GM12878 (cell line): ENCODE measurements at regions not wholly inside any gene's neighbourhood (a gene's known extent, or its start where the extent isn't known, plus 50 kb on each side); places are given as distances from the start of the nearest gene placed in this dataset.

Experiments used
- ATAC-seq: fragments of 200-7000 bp; cut with Tn5 transposase; 3 replicates; pipeline ENCODE4 v1.9.1; 2020; ENCODE audit warnings: mild to moderate bottlenecking, moderate library complexity
- BruUV-seq: library from RNA; stranded (reverse); fragments of 400-500 nt; replicated peaks from 2 replicates; lab custom pipeline; 2021; lab: Mats Ljungman, UMichigan
- CTCF ChIA-PET: fragments of 300-600 bp; sonication (Branson Sonifier 250); formaldehyde crosslinking; extraction: SDS; loops from one replicate; lab custom pipeline; 2021; ENCODE audit warnings: inconsistent platforms; lab: Yijun Ruan, JAX
- POLR2A ChIA-PET: fragments of 350-600 bp; formaldehyde crosslinking; extraction: SDS; loops from one replicate; lab custom pipeline; 2021; ENCODE audit warnings: inconsistent platforms; lab: Charles Lee
- RAD21 ChIA-PET: fragments of 300-600 bp; sonication (Branson Sonifier 250); formaldehyde crosslinking; loops from one replicate; lab custom pipeline; 2023; ENCODE audit warnings: antibody characterized with exemption; ENCODE audit not compliant: unreplicated experiment; lab: Charles Lee
- SMC1A ChIA-PET: fragments of 300-600 bp; sonication (Branson Sonifier 250); formaldehyde crosslinking; loops from one replicate; lab custom pipeline; 2023; ENCODE audit not compliant: unreplicated experiment, uncharacterized antibody; lab: Charles Lee
- DNase-seq: peaks from one replicate; pipeline ENCODE4 v3.0.0-alpha.2; 2011; ENCODE audit warnings: low read depth, low spot score
- FAIRE-seq: peaks from 3 replicates; lab custom pipeline; 2011; peaks lifted over from hg19 to GRCh38; lab: Jason Lieb, UNC
- H2AFZ ChIP-seq: 2 replicates; pipeline ENCODE4 v1.6.0; 2011; ENCODE audit warnings: low read depth, low read length, control low read depth; ENCODE audit not compliant: control insufficient read depth
- H3K27ac ChIP-seq: 2 replicates; pipeline ENCODE4 v1.5.1; 2011; ENCODE audit warnings: control low read depth; ENCODE audit not compliant: control insufficient read depth, insufficient read depth
- H3K27me3 ChIP-seq, 2 experiments: replicated peaks in 1 of 2; 2 replicates each; pipeline versions ENCODE4 v1.6.0 to v1.6.1; 2011; ENCODE audit warnings: low read length in 1 of 2; ENCODE audit not compliant: control insufficient read depth in 2 of 2, insufficient read depth in 2 of 2
- H3K36me3 ChIP-seq, 2 experiments: 2 replicates each; pipeline ENCODE4 v1.5.1; 2011; ENCODE audit warnings: low read length in 1 of 2; ENCODE audit not compliant: control insufficient read depth in 2 of 2, insufficient read depth in 2 of 2
- H3K4me1 ChIP-seq: 2 replicates; pipeline ENCODE4 v1.6.1; 2011; ENCODE audit warnings: mild to moderate bottlenecking, low read length, moderate library complexity, mixed read lengths; ENCODE audit not compliant: control insufficient read depth, insufficient read depth
- H3K4me2 ChIP-seq: 2 replicates; pipeline ENCODE4 v1.6.0; 2011; ENCODE audit warnings: control low read depth; ENCODE audit not compliant: control insufficient read depth, insufficient read depth
- H3K4me3 ChIP-seq: fragments of 200-600 bp; sonication (generic); 2 replicates; pipeline ENCODE4 v1.5.1; 2016
- H3K79me2 ChIP-seq: 2 replicates; pipeline ENCODE4 v1.6.0; 2011; ENCODE audit warnings: low read length; ENCODE audit not compliant: control insufficient read depth, insufficient read depth
- H3K9ac ChIP-seq: 2 replicates; pipeline ENCODE4 v1.8.0; 2011; ENCODE audit warnings: low read length, control low read depth, mixed read lengths; ENCODE audit not compliant: control insufficient read depth, insufficient read depth
- H3K9me3 ChIP-seq: replicated peaks from 3 replicates; pipeline ENCODE4 v1.5.1; 2011; ENCODE audit warnings: mild to moderate bottlenecking, low read length; ENCODE audit not compliant: control insufficient read depth, insufficient read depth
- H4K20me1 ChIP-seq: 2 replicates; pipeline ENCODE4 v1.6.0; 2011; ENCODE audit not compliant: control insufficient read depth, insufficient read depth
- BACH1 ChIP-seq: fragments of 450-650 bp; IDR thresholded peaks from 2 replicates; pipeline ENCODE4 v1.6.1; 2017; ENCODE audit warnings: mild to moderate bottlenecking, borderline replicate concordance
- MTA2 ChIP-seq: fragments of 450-650 bp; IDR thresholded peaks from 2 replicates; pipeline ENCODE4 v1.6.1; 2016; ENCODE audit warnings: low read depth, mild to moderate bottlenecking, moderate library complexity
- NFXL1 ChIP-seq: fragments of 450-650 bp; IDR thresholded peaks from 2 replicates; pipeline ENCODE4 v1.6.1; 2017; ENCODE audit warnings: antibody characterized with exemption, mild to moderate bottlenecking, borderline replicate concordance
- NR2C2 ChIP-seq: IDR thresholded peaks from 2 replicates; pipeline ENCODE4 v1.6.1; 2011; ENCODE audit warnings: borderline replicate concordance, low read depth; ENCODE audit not compliant: control insufficient read depth, insufficient read length
- NRF1 ChIP-seq: conservative IDR thresholded peaks from 2 replicates; pipeline ENCODE4 v1.6.1; 2011; ENCODE audit warnings: mild to moderate bottlenecking, low read depth, low read length, improper control_type of control experiment
- POLR2AphosphoS5 ChIP-seq: IDR thresholded peaks from 2 replicates; pipeline ENCODE4 v1.6.1; 2011; ENCODE audit warnings: mild to moderate bottlenecking, low read length, inconsistent platforms
- RAD21 ChIP-seq: IDR thresholded peaks from 2 replicates; pipeline ENCODE4 v1.6.1; 2011; ENCODE audit warnings: mild to moderate bottlenecking, low read depth, low read length, moderate library complexity; ENCODE audit not compliant: insufficient read depth
- RB1 ChIP-seq: fragments of 450-650 bp; formaldehyde crosslinking; IDR thresholded peaks from 2 replicates; pipeline ENCODE4 v1.6.1; 2017; ENCODE audit warnings: mild to moderate bottlenecking, borderline replicate concordance
- SMARCA5 ChIP-seq: fragments of 450-650 bp; IDR thresholded peaks from 2 replicates; pipeline ENCODE4 v1.6.1; 2017; ENCODE audit warnings: mild to moderate bottlenecking
- SPI1 ChIP-seq: IDR thresholded peaks from 2 replicates; pipeline ENCODE4 v1.6.1; 2011; ENCODE audit warnings: low read depth, mild to moderate bottlenecking, low read length, moderate library complexity, borderline replicate concordance; ENCODE audit not compliant: insufficient read depth
- TCF3 ChIP-seq: IDR thresholded peaks from 2 replicates; pipeline ENCODE4 v1.6.1; 2012; ENCODE audit warnings: low read depth, mild to moderate bottlenecking, low read length, borderline replicate concordance; ENCODE audit not compliant: insufficient read depth
- WGBS: methylation state at CpG from one replicate; pipeline ENCODE4 v1.1.6; 2016; ENCODE audit warnings: low lambda C conversion rate; ENCODE audit not compliant: insufficient replicate concordance, insufficient coverage; ENCODE audit errors: missing lambda C conversion rate; 5-methylcytosine and 5-hydroxymethylcytosine counted together
- in situ Hi-C: fragments of 300-500 bp; cut with MboI; formaldehyde crosslinking; loops from 9 replicates; pipeline ENCODE4 v1.14.3; 2018; ENCODE audit warnings: mixed read lengths
- intact Hi-C: fragments of 100-400 bp; cut with micrococcal nuclease; formaldehyde crosslinking; loops from one replicate; pipeline ENCODE4 v1.14.2; 2022; ENCODE audit not compliant: unreplicated experiment
- TF ChIP-seq, protein P1 (sequence below): IDR thresholded peaks from 2 replicates; pipeline ENCODE4 v1.6.1; 2012; ENCODE audit warnings: low read depth, low read length, improper control_type of control experiment
- TF ChIP-seq, protein P2 (sequence below): IDR thresholded peaks from 2 replicates; pipeline ENCODE4 v1.6.1; 2011; ENCODE audit warnings: borderline replicate concordance, low read depth, mild to moderate bottlenecking, moderate library complexity, mixed read lengths, low read length; ENCODE audit not compliant: insufficient read depth; ENCODE audit errors: extremely low read length
- TF ChIP-seq, protein P3 (sequence below): fragments of 450-650 bp; IDR thresholded peaks from 2 replicates; pipeline ENCODE4 v1.6.1; 2017; ENCODE audit warnings: mild to moderate bottlenecking, moderate library complexity

DNA sequence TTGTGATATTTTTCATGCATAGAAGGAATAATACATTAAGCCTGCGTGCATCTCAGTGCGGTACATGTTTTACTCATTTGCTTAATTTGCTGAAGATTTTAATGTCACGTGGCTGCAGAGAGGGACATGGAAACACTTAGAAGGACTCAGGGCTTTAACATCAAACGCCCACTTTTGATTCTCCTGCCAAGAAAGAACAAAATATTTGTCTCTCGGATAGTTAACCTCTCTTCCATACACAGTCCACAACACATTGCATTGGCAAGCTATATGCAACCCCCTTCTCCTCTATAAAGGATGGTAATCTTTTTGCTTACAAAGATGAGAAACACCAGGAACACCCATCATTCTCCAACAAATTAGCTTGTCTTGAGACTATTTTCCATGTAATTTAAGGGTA lies 148.0 kb upstream of the NRP1 start:
- H3K4me2 ChIP-seq: no peak overlapping the region
- WGBS: 61% methylated on average over 5 of the region's 5 CpGs
- no peak overlapping the region for H3K27ac ChIP-seq
- BruUV-seq: no TSS peak
- CTCF ChIA-PET: interaction anchor here (0.6 to 1.0 kb wide), 4 partner anchors 9 to 35 kb away, joined by 3 to 5 read pairs (median 4); no protein-coding TSS in a partner anchor
- no peak overlapping the region for H3K9ac ChIP-seq
- FAIRE-seq (no peak), ATAC-seq (no peak), DNase-seq (no peak)
- H3K79me2 ChIP-seq: no peaks in the 10 kb centered on the region
- H4K20me1 ChIP-seq: no peaks in the 10 kb centered on the region
- no peak overlapping the region for H3K4me3 ChIP-seq
- POLR2A ChIA-PET: interaction anchor here (0.6 kb wide), 2 partner anchors 26 to 184 kb away, joined by 3 to 5 read pairs; no protein-coding TSS in a partner anchor
- intact Hi-C loops: no loop called here
- no peaks in the 10 kb centered on the region for H3K36me3 ChIP-seq
- no peaks in the 10 kb centered on the region for H3K4me1 ChIP-seq
- no peaks in the 10 kb centered on the region for H3K27me3 ChIP-seq
- SMC1A ChIA-PET: interaction anchor here (0.9 to 1.6 kb wide), 7 partner anchors 12 to 111 kb away, joined by 3 to 4 read pairs (median 3); no protein-coding TSS in a partner anchor
- H3K9me3 ChIP-seq: no peaks in the 10 kb centered on the region
- RAD21 ChIA-PET: interaction anchor here (0.9 to 2.9 kb wide), 3 partner anchors 14 to 76 kb away, joined by 3 to 16 read pairs (median 4); no protein-coding TSS in a partner anchor
- no peak overlapping the region for H2AFZ ChIP-seq
- in situ Hi-C loops: no loop called here
- no peak for TF ChIP-seq NFXL1
- TF ChIP-seq MTA2: no peak
- TF ChIP-seq, protein P1, sequence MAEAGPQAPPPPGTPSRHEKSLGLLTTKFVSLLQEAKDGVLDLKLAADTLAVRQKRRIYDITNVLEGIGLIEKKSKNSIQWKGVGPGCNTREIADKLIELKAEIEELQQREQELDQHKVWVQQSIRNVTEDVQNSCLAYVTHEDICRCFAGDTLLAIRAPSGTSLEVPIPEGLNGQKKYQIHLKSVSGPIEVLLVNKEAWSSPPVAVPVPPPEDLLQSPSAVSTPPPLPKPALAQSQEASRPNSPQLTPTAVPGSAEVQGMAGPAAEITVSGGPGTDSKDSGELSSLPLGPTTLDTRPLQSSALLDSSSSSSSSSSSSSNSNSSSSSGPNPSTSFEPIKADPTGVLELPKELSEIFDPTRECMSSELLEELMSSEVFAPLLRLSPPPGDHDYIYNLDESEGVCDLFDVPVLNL: no peak
- TF ChIP-seq, protein P2, sequence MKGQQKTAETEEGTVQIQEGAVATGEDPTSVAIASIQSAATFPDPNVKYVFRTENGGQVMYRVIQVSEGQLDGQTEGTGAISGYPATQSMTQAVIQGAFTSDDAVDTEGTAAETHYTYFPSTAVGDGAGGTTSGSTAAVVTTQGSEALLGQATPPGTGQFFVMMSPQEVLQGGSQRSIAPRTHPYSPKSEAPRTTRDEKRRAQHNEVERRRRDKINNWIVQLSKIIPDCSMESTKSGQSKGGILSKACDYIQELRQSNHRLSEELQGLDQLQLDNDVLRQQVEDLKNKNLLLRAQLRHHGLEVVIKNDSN: no peak
- TF ChIP-seq SPI1: no peak
- no peak for TF ChIP-seq RB1
- TF ChIP-seq RAD21: no peak
- TF ChIP-seq, protein P3, sequence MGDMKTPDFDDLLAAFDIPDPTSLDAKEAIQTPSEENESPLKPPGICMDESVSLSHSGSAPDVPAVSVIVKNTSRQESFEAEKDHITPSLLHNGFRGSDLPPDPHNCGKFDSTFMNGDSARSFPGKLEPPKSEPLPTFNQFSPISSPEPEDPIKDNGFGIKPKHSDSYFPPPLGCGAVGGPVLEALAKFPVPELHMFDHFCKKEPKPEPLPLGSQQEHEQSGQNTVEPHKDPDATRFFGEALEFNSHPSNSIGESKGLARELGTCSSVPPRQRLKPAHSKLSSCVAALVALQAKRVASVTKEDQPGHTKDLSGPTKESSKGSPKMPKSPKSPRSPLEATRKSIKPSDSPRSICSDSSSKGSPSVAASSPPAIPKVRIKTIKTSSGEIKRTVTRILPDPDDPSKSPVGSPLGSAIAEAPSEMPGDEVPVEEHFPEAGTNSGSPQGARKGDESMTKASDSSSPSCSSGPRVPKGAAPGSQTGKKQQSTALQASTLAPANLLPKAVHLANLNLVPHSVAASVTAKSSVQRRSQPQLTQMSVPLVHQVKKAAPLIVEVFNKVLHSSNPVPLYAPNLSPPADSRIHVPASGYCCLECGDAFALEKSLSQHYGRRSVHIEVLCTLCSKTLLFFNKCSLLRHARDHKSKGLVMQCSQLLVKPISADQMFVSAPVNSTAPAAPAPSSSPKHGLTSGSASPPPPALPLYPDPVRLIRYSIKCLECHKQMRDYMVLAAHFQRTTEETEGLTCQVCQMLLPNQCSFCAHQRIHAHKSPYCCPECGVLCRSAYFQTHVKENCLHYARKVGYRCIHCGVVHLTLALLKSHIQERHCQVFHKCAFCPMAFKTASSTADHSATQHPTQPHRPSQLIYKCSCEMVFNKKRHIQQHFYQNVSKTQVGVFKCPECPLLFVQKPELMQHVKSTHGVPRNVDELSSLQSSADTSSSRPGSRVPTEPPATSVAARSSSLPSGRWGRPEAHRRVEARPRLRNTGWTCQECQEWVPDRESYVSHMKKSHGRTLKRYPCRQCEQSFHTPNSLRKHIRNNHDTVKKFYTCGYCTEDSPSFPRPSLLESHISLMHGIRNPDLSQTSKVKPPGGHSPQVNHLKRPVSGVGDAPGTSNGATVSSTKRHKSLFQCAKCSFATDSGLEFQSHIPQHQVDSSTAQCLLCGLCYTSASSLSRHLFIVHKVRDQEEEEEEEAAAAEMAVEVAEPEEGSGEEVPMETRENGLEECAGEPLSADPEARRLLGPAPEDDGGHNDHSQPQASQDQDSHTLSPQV: no peak
- no peak for TF ChIP-seq POLR2AphosphoS5
- TF ChIP-seq SMARCA5: no peak
- TF ChIP-seq NR2C2: no peak
- TF ChIP-seq BACH1: no peak
- TF ChIP-seq TCF3: no peak
- no peak for TF ChIP-seq NRF1
